GM12878 (cell line): ENCODE measurements at regions not wholly inside any gene's neighbourhood (a gene's known extent, or its start where the extent isn't known, plus 50 kb on each side); places are given as distances from the start of the nearest gene placed in this dataset.

Experiments used
- ATAC-seq: fragments of 200-7000 bp; cut with Tn5 transposase; 3 replicates; pipeline ENCODE4 v1.9.1; 2020; ENCODE audit warnings: mild to moderate bottlenecking, moderate library complexity
- BruUV-seq: library from RNA; stranded (reverse); fragments of 400-500 nt; replicated peaks from 2 replicates; lab custom pipeline; 2021; lab: Mats Ljungman, UMichigan
- CTCF ChIA-PET: fragments of 300-600 bp; sonication (Branson Sonifier 250); formaldehyde crosslinking; extraction: SDS; loops from one replicate; lab custom pipeline; 2021; ENCODE audit warnings: inconsistent platforms; lab: Yijun Ruan, JAX
- POLR2A ChIA-PET: fragments of 350-600 bp; formaldehyde crosslinking; extraction: SDS; loops from one replicate; lab custom pipeline; 2021; ENCODE audit warnings: inconsistent platforms; lab: Charles Lee
- RAD21 ChIA-PET: fragments of 300-600 bp; sonication (Branson Sonifier 250); formaldehyde crosslinking; loops from one replicate; lab custom pipeline; 2023; ENCODE audit warnings: antibody characterized with exemption; ENCODE audit not compliant: unreplicated experiment; lab: Charles Lee
- SMC1A ChIA-PET: fragments of 300-600 bp; sonication (Branson Sonifier 250); formaldehyde crosslinking; loops from one replicate; lab custom pipeline; 2023; ENCODE audit not compliant: unreplicated experiment, uncharacterized antibody; lab: Charles Lee
- DNase-seq: peaks from one replicate; pipeline ENCODE4 v3.0.0-alpha.2; 2011; ENCODE audit warnings: low read depth, low spot score
- FAIRE-seq: peaks from 3 replicates; lab custom pipeline; 2011; peaks lifted over from hg19 to GRCh38; lab: Jason Lieb, UNC
- H2AFZ ChIP-seq: 2 replicates; pipeline ENCODE4 v1.6.0; 2011; ENCODE audit warnings: low read depth, low read length, control low read depth; ENCODE audit not compliant: control insufficient read depth
- H3K27ac ChIP-seq: 2 replicates; pipeline ENCODE4 v1.5.1; 2011; ENCODE audit warnings: control low read depth; ENCODE audit not compliant: control insufficient read depth, insufficient read depth
- H3K27me3 ChIP-seq, 2 experiments: replicated peaks in 1 of 2; 2 replicates each; pipeline versions ENCODE4 v1.6.0 to v1.6.1; 2011; ENCODE audit warnings: low read length in 1 of 2; ENCODE audit not compliant: control insufficient read depth in 2 of 2, insufficient read depth in 2 of 2
- H3K36me3 ChIP-seq, 2 experiments: 2 replicates each; pipeline ENCODE4 v1.5.1; 2011; ENCODE audit warnings: low read length in 1 of 2; ENCODE audit not compliant: control insufficient read depth in 2 of 2, insufficient read depth in 2 of 2
- H3K4me1 ChIP-seq: 2 replicates; pipeline ENCODE4 v1.6.1; 2011; ENCODE audit warnings: mild to moderate bottlenecking, low read length, moderate library complexity, mixed read lengths; ENCODE audit not compliant: control insufficient read depth, insufficient read depth
- H3K4me2 ChIP-seq: 2 replicates; pipeline ENCODE4 v1.6.0; 2011; ENCODE audit warnings: control low read depth; ENCODE audit not compliant: control insufficient read depth, insufficient read depth
- H3K4me3 ChIP-seq: fragments of 200-600 bp; sonication (generic); 2 replicates; pipeline ENCODE4 v1.5.1; 2016
- H3K79me2 ChIP-seq: 2 replicates; pipeline ENCODE4 v1.6.0; 2011; ENCODE audit warnings: low read length; ENCODE audit not compliant: control insufficient read depth, insufficient read depth
- H3K9ac ChIP-seq: 2 replicates; pipeline ENCODE4 v1.8.0; 2011; ENCODE audit warnings: low read length, control low read depth, mixed read lengths; ENCODE audit not compliant: control insufficient read depth, insufficient read depth
- H3K9me3 ChIP-seq: replicated peaks from 3 replicates; pipeline ENCODE4 v1.5.1; 2011; ENCODE audit warnings: mild to moderate bottlenecking, low read length; ENCODE audit not compliant: control insufficient read depth, insufficient read depth
- H4K20me1 ChIP-seq: 2 replicates; pipeline ENCODE4 v1.6.0; 2011; ENCODE audit not compliant: control insufficient read depth, insufficient read depth
- ASH2L ChIP-seq: fragments of 300-600, 200-600 bp; sonication (generic); IDR thresholded peaks from 2 replicates; pipeline ENCODE4 v1.6.1; 2017; ENCODE audit warnings: low read depth, mild to moderate bottlenecking, borderline replicate concordance
- BMI1 ChIP-seq: fragments of 450-650 bp; IDR thresholded peaks from 2 replicates; pipeline ENCODE4 v1.6.1; 2016; ENCODE audit warnings: mild to moderate bottlenecking, moderate library complexity, borderline replicate concordance
- BRCA1 ChIP-seq: IDR thresholded peaks from 2 replicates; pipeline ENCODE4 v1.6.1; 2011; ENCODE audit warnings: low read depth, low read length, improper control_type of control experiment
- CUX1 ChIP-seq: IDR thresholded peaks from 2 replicates; pipeline ENCODE4 v1.6.1; 2012; ENCODE audit warnings: improper control_type of control experiment, low read depth, low read length; ENCODE audit not compliant: insufficient replicate concordance
- E2F8 ChIP-seq: fragments of 450-650 bp; IDR thresholded peaks from 2 replicates; pipeline ENCODE4 v1.6.1; 2018; ENCODE audit warnings: mild to moderate bottlenecking, low read depth, moderate library complexity; ENCODE audit not compliant: partially characterized antibody
- NFYA ChIP-seq: IDR thresholded peaks from 2 replicates; pipeline ENCODE4 v1.6.1; 2011; ENCODE audit warnings: low read depth, mild to moderate bottlenecking, low read length, improper control_type of control experiment, borderline replicate concordance
- NFYB ChIP-seq: IDR thresholded peaks from 2 replicates; pipeline ENCODE4 v1.6.1; 2011; ENCODE audit warnings: low read depth, mild to moderate bottlenecking, low read length, improper control_type of control experiment, moderate library complexity; ENCODE audit not compliant: insufficient read depth
- PML ChIP-seq: IDR thresholded peaks from 2 replicates; pipeline ENCODE4 v1.6.1; 2012; ENCODE audit warnings: low read length, inconsistent platforms
- PRDM15 ChIP-seq: fragments of 450-650 bp; formaldehyde crosslinking; IDR thresholded peaks from 2 replicates; pipeline ENCODE4 v1.4.0; 2020; ENCODE audit warnings: mild to moderate bottlenecking, moderate library complexity
- SMARCA5 ChIP-seq: fragments of 450-650 bp; IDR thresholded peaks from 2 replicates; pipeline ENCODE4 v1.6.1; 2017; ENCODE audit warnings: mild to moderate bottlenecking
- WGBS: methylation state at CpG from one replicate; pipeline ENCODE4 v1.1.6; 2016; ENCODE audit warnings: low lambda C conversion rate; ENCODE audit not compliant: insufficient replicate concordance, insufficient coverage; ENCODE audit errors: missing lambda C conversion rate; 5-methylcytosine and 5-hydroxymethylcytosine counted together
- in situ Hi-C: fragments of 300-500 bp; cut with MboI; formaldehyde crosslinking; loops from 9 replicates; pipeline ENCODE4 v1.14.3; 2018; ENCODE audit warnings: mixed read lengths
- intact Hi-C: fragments of 100-400 bp; cut with micrococcal nuclease; formaldehyde crosslinking; loops from one replicate; pipeline ENCODE4 v1.14.2; 2022; ENCODE audit not compliant: unreplicated experiment

GRCh38 chr2:76633276-76633921 lies 888.8 kb downstream of the LRRTM4 start:
- FAIRE-seq (no peak), DNase-seq (no peak), ATAC-seq (no peak)
- POLR2A ChIA-PET = no interaction called here
- intact Hi-C loops (no loop called here), in situ Hi-C loops (no loop called here)
- no TSS peak for BruUV-seq
- Histone ChIP-seq H3K9ac (no peak overlapping the region), H3K36me3 (no peaks in the 10 kb centered on the region), H3K79me2 (no peaks in the 10 kb centered on the region), H3K4me2 (no peak overlapping the region), H3K4me3 (no peak overlapping the region), H2AFZ (no peak overlapping the region), H4K20me1 (no peaks in the 10 kb centered on the region), H3K27ac (no peak overlapping the region), H3K27me3 (no peaks in the 10 kb centered on the region), H3K9me3 (no peaks in the 10 kb centered on the region), H3K4me1 (no peaks in the 10 kb centered on the region)
- CTCF ChIA-PET = interaction anchor here (0.7 kb wide), 1 partner anchor 34 kb away, joined by 4 read pairs; no protein-coding TSS in a partner anchor
- SMC1A ChIA-PET = interaction anchor here (0.6 to 1.6 kb wide), 3 partner anchors 33 to 296 kb away, joined by 3 to 4 read pairs (median 4); no protein-coding TSS in a partner anchor
- RAD21 ChIA-PET = no interaction called here
- WGBS = 4% methylated on average over 3 of the region's 3 CpGs
- TF ChIP-seq BRCA1 (no peak), NFYB (no peak), NFYA (no peak), PML (no peak), CUX1 (no peak), PRDM15 (no peak), E2F8 (no peak), BMI1 (no peak), SMARCA5 (no peak), ASH2L (no peak)
